Caki2 (cell line): ENCODE measurements at regions not wholly inside any gene's neighbourhood (a gene's known extent, or its start where the extent isn't known, plus 50 kb on each side); places are given as distances from the start of the nearest gene placed in this dataset.
"Not testable (repeated sequence)": the region's sequence is repeated elsewhere in the genome, so short reads cannot be mapped to it uniquely, and the experiment has no call there.

Experiments
- DNase-seq: peaks from one replicate; pipeline ENCODE4 v3.0.0-alpha.2; 2015; ENCODE audit warnings: low read depth
- in situ Hi-C: cut with HindIII; loops from 2 replicates; pipeline ENCODE4 v1.10.0; 2016; ENCODE audit warnings: low sequenced_read_pairs, low pct_unique_long_range_greater_than_20kb, mixed read lengths

DNA sequence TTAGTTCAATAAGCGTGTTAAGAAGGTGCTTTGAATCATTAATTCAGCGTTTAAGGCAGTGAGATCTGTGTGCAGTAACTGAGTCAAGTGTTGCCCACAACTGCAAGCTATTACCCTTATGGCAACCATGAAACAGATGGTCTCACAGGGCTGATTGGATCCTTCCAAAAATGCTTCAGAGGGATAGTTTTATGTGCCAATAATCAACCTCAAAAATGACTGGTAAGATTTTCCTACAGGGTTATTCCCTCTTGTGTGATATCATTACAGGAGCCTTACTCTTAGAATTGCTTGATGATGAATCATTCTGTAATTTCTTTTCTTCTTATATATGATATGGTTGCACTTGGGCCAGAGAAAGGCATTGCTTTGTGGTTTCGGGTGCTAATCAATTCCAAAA, 1299.2 kb upstream of the ATXN8OS start:
- in situ Hi-C loops: no loop called here
- no peak for DNase-seq

DNA sequence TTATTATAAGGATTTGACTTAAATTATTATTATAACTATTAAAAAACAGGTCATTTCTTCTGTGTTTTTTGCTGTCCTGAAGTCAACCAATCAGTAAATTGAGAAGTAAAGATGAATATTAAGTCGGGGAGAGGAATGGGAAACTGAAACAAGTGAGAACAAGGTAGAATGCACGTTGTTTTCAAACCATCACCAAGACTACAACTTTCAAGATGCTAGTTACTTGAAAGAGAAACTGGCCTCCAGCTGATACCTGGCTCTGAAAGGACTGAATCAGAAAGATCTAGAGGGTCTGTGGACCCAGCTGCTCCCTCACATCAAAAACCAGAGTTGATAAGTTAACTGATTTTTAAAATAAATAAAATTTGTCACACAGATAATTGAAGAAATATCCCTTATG, 1301.5 kb upstream of the ATXN8OS start:
- in situ Hi-C loops: no loop called here
- no peak for DNase-seq

DNA sequence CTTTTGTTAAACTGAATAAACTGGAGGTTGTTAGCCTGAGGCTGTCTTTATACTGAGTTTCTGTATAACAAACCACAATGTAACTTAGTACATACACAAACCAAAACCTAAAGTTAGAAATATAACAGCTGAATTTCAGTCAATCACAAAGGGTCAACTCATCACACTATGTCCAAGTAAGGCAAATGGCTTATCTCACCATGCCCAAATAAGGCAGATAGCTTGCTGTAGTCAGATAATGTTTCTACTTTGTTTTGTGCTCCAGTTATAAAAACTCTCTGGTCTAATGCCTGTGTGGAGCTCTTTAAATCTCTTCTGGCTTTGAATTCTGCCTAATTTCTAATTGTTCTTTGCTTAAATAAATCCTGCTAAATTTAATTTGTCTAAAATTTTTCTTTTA, 1323.4 kb upstream of the ATXN8OS start:
- no peak for DNase-seq
- in situ Hi-C loops: no loop called here

DNA sequence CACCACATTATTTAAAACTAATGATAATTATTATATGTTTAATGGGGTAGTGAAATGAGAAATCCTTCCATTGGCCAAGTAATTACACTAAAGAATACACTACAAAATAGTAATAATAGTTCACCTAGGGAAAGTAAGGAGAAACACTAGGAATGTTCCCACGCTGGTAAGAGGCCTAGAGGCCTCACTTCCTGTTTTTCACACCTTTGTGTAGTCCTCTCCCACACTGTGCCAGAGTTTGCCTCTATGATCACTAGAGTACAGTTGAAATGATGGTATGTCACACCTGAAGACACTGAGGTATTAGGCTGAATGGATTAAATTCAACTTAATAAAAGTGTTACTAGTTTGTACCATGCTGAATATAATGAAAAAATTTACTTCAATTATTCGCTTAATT, 1348.0 kb upstream of the ATXN8OS start:
- no peak for DNase-seq
- in situ Hi-C loops: no loop called here

DNA sequence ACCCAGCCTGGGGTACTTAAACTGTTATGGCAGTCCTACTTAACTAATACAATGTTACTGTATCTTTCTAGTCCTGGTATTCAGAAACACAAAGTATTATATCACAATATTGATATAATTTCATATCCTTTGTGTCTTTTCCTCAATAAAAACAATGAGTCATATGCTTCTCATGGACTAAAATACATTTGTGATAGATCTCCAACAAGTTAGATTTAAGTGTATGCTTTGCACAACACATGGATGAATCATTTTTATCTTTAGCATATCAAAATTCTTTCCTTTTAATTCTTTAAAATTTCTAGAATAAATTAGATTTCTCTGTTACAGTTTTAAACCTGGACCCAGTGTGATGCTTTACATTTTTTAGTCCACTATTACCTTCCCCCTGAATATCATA, 1357.8 kb upstream of the ATXN8OS start:
- in situ Hi-C loops: no loop called here
- no peak for DNase-seq

DNA sequence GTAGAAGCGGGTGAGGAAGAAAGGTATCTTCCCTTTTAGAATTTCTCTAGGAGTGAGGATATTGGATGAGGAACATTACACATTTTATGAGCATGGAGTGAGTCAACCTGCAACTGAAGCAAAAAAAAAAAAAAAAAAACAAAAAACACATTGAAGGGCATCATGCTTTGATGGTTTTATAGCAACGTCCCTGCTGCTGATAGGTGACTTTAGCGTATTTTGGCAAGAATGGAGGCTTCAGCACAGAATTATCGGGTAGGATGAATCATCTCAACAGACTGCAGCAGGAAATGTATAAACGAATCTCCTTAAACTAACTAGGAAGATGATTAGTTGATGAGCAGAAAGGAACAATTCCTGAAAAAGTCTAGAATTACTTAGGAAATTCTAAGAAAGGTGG, 1359.6 kb upstream of the ATXN8OS start:
- DNase-seq: peak; percentile 85
- in situ Hi-C loops: no loop called here

DNA sequence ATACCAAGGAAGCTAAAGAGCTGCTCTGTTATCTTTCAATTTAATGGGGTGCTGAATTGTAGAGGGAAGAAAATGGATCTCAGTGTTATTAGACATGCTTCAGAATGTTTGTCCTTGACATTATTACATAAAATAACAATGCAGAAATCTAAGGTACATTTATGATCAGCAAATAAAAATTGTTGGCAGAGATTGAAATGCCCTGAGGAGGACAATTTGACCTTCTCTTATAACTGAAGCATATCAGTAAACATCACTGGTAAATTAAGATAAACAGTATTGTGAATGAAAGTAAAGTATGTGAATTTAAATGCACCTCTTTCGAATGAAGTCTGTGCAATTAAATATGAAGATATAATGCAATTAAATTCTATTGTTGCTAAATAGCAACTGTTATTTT, 1362.1 kb upstream of the ATXN8OS start:
- no peak for DNase-seq
- in situ Hi-C loops: no loop called here

DNA sequence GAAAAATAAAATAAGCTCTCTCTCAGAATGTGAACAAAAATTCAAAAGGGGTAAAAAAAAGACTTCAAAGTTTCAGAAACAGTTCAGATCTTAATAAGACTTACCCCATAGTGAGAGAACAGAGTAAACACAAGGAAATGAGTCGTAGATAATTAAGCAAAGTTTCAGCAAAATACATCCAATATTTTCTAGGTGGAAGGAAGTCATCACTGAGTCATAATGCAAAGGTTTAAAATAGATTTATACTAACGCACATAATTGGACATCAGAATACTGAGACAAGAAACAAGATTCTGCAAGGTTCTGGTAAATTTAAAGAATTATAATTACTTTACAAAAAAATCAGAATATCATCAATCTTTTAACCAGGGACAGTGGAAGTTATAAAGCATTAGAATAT, 1370.7 kb upstream of the ATXN8OS start:
- in situ Hi-C loops: no loop called here
- DNase-seq: no peak

DNA sequence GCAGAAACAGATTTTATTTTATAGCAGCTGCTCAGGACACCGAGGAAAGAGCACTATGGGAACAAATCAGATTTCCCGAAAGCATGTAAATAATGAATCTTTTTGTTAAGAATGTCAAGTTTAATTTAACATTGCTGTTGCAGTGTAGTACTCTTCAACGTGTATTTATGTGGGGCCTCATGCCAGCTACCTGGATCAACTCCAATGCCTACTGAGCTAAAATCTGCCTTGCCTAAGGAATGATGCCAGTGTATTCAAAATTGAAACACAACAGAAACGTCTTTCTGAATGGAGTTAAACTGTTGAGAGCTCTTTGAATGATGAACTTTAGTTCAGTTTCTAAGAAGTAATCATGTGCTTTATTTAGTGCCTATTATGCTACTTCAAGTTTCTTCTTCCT, 1379.8 kb upstream of the ATXN8OS start:
- in situ Hi-C loops: no loop called here
- no peak for DNase-seq

DNA sequence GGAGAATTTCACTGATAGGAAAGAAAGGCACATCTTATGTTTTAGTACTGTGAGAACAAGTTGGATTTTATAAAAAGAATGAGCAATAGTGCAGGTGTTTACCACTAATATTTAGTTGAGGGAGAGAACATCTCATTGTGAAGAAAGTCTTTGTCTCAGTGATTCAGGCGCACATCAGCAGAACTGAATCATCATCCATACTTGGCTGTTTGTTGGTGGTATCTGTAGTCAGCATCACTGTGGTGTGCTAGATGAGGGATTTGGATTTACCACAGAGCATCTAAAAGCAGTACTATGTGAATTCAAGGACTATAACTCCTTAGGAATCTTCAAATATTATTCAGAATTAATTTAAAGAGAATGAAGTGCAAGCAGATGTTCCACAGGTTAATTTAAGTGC, 1380.5 kb upstream of the ATXN8OS start:
- no peak for DNase-seq
- in situ Hi-C loops: no loop called here

DNA sequence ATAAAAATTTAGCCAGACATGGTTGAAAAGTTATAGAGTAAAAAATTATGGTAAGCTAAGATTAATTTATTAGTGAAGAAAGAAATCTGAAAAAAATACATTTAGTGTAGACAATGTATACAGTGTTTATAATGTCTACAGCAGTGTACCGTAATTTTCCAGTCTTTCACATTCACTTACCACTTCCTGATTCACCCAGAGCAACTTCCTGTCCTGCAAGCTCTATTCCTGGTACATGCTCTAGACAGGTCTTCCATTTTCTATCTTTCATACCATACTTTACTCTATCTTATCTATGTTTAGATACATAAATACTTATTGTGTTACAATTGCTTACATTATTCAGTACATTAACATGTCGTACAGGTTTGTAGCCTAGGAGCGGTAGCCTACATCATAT, 1387.8 kb upstream of the ATXN8OS start:
- DNase-seq: no peak
- in situ Hi-C loops: no loop called here

DNA sequence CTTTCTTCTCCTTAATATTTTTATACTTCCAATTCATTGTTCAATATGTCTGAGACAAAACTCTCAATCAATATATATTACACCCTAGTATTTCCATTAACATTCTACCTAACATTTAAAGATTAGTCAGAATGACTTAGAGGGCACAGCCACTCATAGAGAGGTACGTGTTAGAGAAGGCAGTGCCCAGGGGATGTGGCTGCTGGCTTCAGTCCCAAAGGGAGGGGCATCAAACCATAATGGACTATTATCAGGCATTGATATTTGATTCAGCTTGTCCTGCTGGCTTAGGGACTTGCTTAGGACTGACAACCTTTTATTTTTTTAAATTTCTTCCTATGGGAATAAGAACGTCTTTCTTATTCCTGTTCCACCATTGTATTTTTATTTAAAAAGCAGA, 1392.0 kb upstream of the ATXN8OS start:
- DNase-seq: no peak
- in situ Hi-C loops: no loop called here

DNA sequence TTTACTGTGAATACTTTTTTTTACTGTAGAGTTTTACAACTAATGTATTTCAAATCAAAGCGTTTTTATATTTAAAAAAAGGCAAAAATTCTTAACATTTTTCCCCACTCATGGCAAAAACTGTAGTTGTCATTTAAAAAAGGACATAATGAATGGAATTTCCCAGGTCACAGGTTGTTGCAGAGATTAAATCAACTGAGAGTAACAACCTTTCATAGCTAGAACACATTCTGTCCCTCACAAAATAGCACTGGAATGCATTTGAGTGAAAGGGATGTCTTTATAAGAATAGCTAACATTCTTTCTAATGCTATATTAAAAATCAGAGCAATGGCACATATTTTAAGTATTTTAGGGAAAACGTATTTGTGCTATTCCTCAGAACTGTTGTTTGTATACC, 1393.3 kb upstream of the ATXN8OS start:
- no peak for DNase-seq
- in situ Hi-C loops: no loop called here

DNA sequence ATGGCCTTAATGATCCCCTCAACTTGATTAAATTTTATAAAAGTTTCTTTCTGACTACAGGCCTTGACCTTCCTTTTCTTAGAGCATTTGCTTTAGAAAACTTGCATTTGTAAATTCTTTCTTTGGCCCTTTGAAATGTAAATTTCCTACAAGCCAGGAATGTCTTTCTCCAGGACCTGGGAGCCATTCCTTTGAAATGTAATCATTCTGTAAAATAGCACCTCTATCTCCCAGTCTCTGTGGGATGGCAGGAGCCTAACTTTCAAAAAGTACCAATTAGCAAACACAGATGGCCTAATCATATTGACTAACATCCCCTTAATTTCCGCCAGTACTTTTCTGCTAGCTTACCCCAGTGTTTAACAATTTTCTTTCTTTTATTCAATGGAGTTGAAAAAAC, 1394.2 kb upstream of the ATXN8OS start:
- DNase-seq: no peak
- in situ Hi-C loops: no loop called here

DNA sequence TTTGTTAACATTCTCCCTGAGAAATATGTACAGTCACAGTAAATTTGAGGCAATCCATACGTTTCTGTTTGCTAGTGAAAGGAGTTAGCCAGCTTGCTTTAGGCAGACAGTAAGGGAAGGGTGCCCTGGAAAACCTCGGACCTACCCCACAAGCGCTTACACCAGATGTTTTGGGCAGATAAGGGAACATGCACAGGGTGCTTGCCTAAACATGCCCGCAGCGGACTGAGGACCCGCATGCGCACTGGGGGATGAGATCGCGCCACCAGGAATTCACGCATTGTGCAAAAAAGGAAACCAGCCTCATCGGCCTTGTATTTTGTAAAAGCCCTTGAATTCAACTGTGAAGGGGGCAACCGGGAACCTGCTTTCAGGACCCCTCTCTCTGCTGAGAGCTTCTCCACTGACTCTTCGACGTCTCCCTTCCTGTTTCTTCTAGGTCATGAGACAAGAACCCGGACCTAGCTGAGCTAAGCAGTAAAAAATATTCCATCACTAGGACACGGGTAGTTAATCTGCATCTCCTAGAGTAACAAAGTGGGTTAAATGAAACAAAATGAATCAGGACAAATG, 1399.2 kb upstream of the ATXN8OS start:
- no peak for DNase-seq
- in situ Hi-C loops: no loop called here

DNA sequence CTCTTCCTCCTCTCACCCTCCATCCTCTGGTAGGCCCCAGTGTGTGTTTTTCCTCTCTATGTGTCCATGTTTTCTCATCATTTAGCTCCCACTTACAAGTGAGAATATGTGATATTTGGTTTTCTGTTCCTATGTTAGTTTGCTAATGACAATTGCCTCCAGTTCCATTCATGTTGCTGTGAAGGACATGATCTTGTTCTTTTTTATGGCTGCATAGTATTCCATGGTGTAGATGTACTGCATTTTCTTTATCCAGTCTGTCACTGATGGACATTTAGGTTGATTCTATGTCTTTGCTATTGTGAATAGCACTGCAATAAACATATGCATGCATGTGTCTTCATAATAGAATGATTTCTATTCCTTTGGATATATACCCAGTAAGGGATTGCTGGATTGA, 1401.6 kb upstream of the ATXN8OS start:
- in situ Hi-C loops: not testable (repeated sequence)

DNA sequence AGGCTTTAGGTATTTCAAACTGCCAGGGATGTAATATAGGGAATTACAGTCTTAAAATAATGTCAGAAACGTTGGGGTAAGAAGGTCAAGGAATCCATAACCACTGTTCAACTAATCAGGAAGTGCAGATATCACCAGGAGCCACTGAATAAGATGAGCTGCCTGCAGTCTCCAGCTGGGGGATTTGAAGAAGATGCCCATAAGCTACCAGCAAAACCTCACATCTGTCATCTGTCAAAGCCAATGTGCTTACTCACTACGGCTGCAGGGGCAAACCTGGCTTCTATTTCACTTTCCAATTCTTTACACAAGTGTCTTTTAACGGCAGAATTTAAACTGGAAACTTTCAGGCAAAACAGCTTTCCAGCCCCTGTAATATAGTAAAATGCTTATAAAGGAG, 1410.1 kb upstream of the ATXN8OS start:
- in situ Hi-C loops: no loop called here
- no peak for DNase-seq

More for the DNA sequence above, 1401.6 kb upstream of the ATXN8OS start:
- DNase-seq: not testable (repeated sequence)

DNA sequence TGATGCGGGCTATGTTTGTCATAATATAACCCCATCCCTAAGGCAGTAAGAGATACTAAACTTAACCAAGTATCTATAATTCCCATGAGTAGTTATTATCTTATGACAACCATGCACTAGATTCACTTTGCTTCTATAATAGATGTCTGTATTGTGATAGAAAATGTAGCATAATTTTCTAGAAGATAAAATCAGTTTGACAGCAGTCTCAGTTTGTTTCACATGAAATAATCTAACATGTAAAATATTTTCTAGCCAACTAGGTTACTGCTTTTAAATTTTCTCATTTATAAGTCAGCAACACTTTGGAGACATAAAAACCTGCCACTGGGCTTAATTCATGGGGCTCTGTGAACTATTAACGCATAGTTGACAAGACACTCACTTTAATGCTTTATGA, 1410.7 kb upstream of the ATXN8OS start:
- in situ Hi-C loops: no loop called here
- DNase-seq: no peak

DNA sequence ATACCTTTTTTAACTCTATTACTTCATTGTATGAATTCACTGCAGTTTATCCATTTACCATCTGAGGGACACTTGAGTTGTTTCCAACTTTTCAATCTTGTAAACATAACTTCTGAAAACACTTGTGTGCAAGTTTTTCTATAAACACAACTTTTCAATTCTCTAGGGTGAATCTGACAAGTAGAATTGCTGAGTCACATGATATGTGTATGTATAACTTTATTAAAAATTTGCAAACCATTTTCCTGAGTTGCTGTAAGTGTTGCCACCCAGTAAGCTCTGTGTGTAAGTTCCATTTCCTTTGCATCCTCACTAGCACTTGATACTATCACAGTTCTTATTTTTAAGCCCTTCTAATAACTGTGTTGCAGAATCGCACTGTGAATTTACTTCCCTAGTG, 1415.6 kb upstream of the ATXN8OS start:
- DNase-seq: no peak
- in situ Hi-C loops: no loop called here

DNA sequence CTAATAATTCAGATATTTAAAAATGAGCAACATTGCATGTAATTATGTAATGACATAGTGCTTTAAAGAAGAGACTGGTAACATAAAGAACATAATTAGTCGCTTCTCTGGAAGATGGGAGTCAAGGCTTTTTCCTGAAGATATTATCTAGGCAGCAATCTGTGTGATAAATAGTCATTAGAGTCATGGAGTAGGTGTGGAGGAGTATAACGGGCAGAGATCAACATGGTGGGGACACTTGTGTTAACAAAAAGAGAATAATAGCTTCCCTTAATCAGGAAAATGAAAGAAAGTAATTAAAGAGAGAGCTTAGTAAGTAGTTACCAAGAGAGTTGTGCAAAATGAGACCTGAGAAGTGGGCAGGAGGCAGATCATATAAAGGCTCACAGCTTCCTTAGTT, 1417.1 kb upstream of the ATXN8OS start:
- no peak for DNase-seq
- in situ Hi-C loops: no loop called here

DNA sequence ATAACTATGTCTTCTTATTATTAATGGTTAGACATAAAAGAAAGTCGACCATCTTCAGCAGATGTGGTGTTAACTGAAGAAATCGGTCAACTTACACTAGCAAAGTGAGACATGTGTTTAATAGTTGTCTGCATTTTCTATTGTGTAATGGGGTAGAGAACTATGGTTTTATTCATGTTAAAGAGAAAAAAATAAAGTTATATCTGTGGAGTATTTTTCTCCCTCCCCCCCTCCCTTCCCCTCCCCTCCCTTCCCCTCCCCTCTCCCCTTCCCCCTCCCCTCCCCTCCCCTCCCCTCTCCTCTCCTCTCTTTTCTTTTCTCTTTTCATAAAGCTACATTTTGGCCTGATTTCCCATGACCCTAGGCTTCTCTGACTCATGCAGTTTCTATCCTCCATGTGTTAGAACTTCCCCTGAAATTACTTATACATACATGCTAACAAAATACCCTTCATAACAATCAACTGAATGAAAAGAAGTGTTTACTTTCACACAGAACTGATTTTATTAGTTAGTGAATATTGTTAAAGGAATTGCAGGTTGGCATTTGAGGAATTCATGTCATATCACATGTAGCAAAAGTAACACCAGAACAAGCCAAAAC, 1431.0 kb upstream of the ATXN8OS start:
- in situ Hi-C loops: no loop called here
- no peak for DNase-seq
